B cell (primary cell): ENCODE measurements at regions not wholly inside any gene's neighbourhood (a gene's known extent, or its start where the extent isn't known, plus 50 kb on each side); places are given as distances from the start of the nearest gene placed in this dataset.

Source experiments
- EZH2 ChIP-seq: IDR thresholded peaks from 2 replicates; pipeline ENCODE4 v1.6.1; 2012; ENCODE audit warnings: borderline replicate concordance, low read depth, mild to moderate bottlenecking, moderate library complexity, low read length; ENCODE audit not compliant: insufficient read depth, poor library complexity, severe bottlenecking
- TF ChIP-seq, protein P1 (sequence below): fragments of 200-600 bp; IDR thresholded peaks from one replicate; pipeline ENCODE4 v1.8.0; 2022; ENCODE audit warnings: antibody characterized with exemption, mild to moderate bottlenecking

DNA sequence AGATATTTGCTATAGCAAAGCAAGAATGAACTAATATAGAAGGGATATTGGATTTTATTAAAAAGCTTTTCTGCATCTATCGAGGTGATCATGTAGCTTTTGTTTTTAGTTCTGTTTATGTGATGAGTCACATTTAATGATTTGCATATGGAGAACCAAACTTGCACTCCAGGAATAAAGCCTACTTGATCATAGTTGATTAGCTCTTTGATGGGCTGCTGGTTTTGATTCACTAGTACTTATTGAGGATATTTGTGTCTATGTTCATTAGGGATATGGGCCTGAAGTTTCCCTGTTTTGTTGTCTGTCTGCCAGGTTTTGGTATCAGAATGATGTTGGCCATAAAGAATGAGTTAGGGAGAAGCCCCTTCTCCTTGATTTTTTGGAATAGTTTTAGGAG lies 310.7 kb downstream of the ARPP21 start:
- TF ChIP-seq, protein P1, sequence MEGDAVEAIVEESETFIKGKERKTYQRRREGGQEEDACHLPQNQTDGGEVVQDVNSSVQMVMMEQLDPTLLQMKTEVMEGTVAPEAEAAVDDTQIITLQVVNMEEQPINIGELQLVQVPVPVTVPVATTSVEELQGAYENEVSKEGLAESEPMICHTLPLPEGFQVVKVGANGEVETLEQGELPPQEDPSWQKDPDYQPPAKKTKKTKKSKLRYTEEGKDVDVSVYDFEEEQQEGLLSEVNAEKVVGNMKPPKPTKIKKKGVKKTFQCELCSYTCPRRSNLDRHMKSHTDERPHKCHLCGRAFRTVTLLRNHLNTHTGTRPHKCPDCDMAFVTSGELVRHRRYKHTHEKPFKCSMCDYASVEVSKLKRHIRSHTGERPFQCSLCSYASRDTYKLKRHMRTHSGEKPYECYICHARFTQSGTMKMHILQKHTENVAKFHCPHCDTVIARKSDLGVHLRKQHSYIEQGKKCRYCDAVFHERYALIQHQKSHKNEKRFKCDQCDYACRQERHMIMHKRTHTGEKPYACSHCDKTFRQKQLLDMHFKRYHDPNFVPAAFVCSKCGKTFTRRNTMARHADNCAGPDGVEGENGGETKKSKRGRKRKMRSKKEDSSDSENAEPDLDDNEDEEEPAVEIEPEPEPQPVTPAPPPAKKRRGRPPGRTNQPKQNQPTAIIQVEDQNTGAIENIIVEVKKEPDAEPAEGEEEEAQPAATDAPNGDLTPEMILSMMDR = no peak
- no peak for TF ChIP-seq EZH2
